Immature natural killer cell (primary cell): ENCODE measurements at regions not wholly inside any gene's neighbourhood (a gene's known extent, or its start where the extent isn't known, plus 50 kb on each side); places are given as distances from the start of the nearest gene placed in this dataset.
"Not testable (repeated sequence)": the region's sequence is repeated elsewhere in the genome, so short reads cannot be mapped to it uniquely, and the experiment has no call there.

ENCODE experiments used
- DNase-seq, 3 donors: peaks; one replicate each; pipeline ENCODE4 v3.0.0; 2022; ENCODE audit warnings: mixed read lengths in 1 of 3
- H3K27ac Mint-ChIP-seq, 6 donors: one replicate each; pipeline ENCODE4 v1.8.0; 2020; ENCODE audit warnings: mixed read lengths in 6 of 6, mild to moderate bottlenecking in 5 of 6, inconsistent platforms in 4 of 6, moderate library complexity in 3 of 6
- H3K27me3 Mint-ChIP-seq, 3 donors: one replicate each; pipeline ENCODE4 v1.8.0; 2020 to 2021; ENCODE audit warnings: low read depth in 3 of 3, mild to moderate bottlenecking in 3 of 3, mixed read lengths in 3 of 3, moderate library complexity in 3 of 3, inconsistent platforms in 1 of 3
- H3K36me3 Mint-ChIP-seq, 3 donors: one replicate each; pipeline ENCODE4 v1.8.0; 2020; ENCODE audit warnings: mixed read lengths in 3 of 3, inconsistent platforms in 2 of 3, mild to moderate bottlenecking in 2 of 3
- H3K4me1 Mint-ChIP-seq, 2 donors: one replicate each; pipeline ENCODE4 v1.8.0; 2020; ENCODE audit warnings: inconsistent platforms in 2 of 2, mild to moderate bottlenecking in 2 of 2, mixed read lengths in 2 of 2, moderate library complexity in 1 of 2
- H3K4me3 Mint-ChIP-seq, 5 donors: one replicate each; pipeline ENCODE4 v1.8.0; 2020; ENCODE audit warnings: mild to moderate bottlenecking in 5 of 5, mixed read lengths in 5 of 5, inconsistent platforms in 3 of 5, moderate library complexity in 3 of 5
- H3K9me3 Mint-ChIP-seq, 6 donors: one replicate each; pipeline ENCODE4 v1.8.0; 2020; ENCODE audit warnings: mild to moderate bottlenecking in 6 of 6, mixed read lengths in 6 of 6, inconsistent platforms in 4 of 6, moderate library complexity in 3 of 6

GRCh38 chr6:164690702-164691500 lies 618.5 kb downstream of the C6orf118 start:
- H3K4me3 Mint-ChIP-seq, result no peak overlapping the region
- peaks cover 0 to 32% (median 11%) of the 10 kb centered on the region in 6 donors for H3K9me3 Mint-ChIP-seq
- no peak overlapping the region for H3K27ac Mint-ChIP-seq
- H3K36me3 Mint-ChIP-seq, result no peaks in the 10 kb centered on the region
- DNase-seq, result no peak
- H3K4me1 Mint-ChIP-seq, result no peaks in the 10 kb centered on the region
- H3K27me3 Mint-ChIP-seq, result peaks cover 0 to 1% (median 0%) of the 10 kb centered on the region in 3 donors

DNA sequence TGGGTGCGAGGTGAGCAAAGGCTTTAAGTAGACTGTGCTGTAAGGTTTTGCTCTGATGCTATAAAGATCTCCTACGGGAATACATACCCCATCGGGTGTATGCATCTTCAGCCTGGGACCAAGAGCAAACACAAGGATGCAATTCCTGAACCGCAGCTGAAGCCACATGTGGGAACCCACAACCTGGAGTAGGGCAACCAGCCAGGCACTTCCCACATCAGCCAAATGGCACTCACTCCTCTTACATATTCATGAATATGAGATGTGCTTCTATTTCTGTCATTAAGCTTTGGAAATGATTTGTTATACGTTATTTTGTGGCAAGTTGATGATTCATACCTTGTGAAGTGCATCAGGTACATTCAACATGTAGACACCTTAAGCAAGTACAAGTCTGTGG lies 619.2 kb downstream of the C6orf118 start:
- Mint-ChIP-seq H3K9me3 (peaks cover 2 to 29% (median 9%) of the 10 kb centered on the region in 6 donors), H3K4me1 (no peaks in the 10 kb centered on the region), H3K36me3 (no peaks in the 10 kb centered on the region)

GRCh38 chr6:164665328-164665727 lies 644.1 kb downstream of the C6orf118 start:
- peaks cover 7 to 36% (median 16%) of the 10 kb centered on the region in 6 donors for H3K9me3 Mint-ChIP-seq
- no peaks in the 10 kb centered on the region for H3K27me3 Mint-ChIP-seq
- no peak for DNase-seq
- no peaks in the 10 kb centered on the region for H3K36me3 Mint-ChIP-seq
- H3K27ac Mint-ChIP-seq, result no peak overlapping the region
- no peak overlapping the region for H3K4me3 Mint-ChIP-seq
- no peaks in the 10 kb centered on the region for H3K4me1 Mint-ChIP-seq

More for the DNA sequence above, 619.2 kb downstream of the C6orf118 start:
- DNase-seq, result no peak
- Mint-ChIP-seq H3K4me3 (no peak overlapping the region), H3K27me3 (no peaks in the 10 kb centered on the region), H3K27ac (no peak overlapping the region)

- no peaks in the 10 kb centered on the region for H3K36me3 Mint-ChIP-seq
- no peak overlapping the region for H3K4me3 Mint-ChIP-seq
These were observed 645.8 kb downstream of the C6orf118 start for GRCh38 chr6:164663634-164664033.

DNA sequence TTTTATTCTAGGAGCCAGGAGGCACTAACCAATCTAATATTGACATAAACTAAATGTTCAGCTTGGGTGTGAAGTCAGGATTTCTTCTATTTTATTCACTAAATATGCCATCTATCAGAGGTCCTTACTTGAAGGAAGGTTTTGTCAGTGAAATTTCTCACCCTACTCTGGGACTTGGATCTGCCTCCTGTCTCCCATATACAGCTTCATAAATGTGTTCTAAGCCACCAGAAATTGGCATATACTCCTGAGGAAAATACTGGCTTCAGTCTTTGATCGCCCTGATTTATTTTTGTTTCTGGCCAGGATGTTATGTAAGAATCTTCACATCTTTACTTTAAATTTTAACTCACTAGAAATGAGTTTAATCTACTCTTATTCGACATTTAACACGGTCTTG lies 647.7 kb downstream of the C6orf118 start:
- Mint-ChIP-seq H3K4me1 (no peaks in the 10 kb centered on the region), H3K9me3 (peaks cover 7 to 39% (median 22%) of the 10 kb centered on the region in 6 donors), H3K27ac (no peak overlapping the region)

More at GRCh38 chr6:164663634-164664033, 645.8 kb downstream of the C6orf118 start:
- Mint-ChIP-seq H3K27ac (no peak overlapping the region), H3K27me3 (no peaks in the 10 kb centered on the region), H3K4me1 (no peaks in the 10 kb centered on the region), H3K9me3 (peaks cover 8 to 37% (median 15%) of the 10 kb centered on the region in 6 donors)
- DNase-seq, result no peak

GRCh38 chr6:164660781-164661180 lies 648.6 kb downstream of the C6orf118 start:
- DNase-seq, result no peak
- Mint-ChIP-seq H3K4me3 (no peak overlapping the region), H3K27me3 (no peaks in the 10 kb centered on the region), H3K4me1 (no peaks in the 10 kb centered on the region), H3K27ac (no peak overlapping the region), H3K9me3 (peaks cover 9 to 40% (median 24%) of the 10 kb centered on the region in 6 donors), H3K36me3 (no peaks in the 10 kb centered on the region)

More for the DNA sequence above, 647.7 kb downstream of the C6orf118 start:
- Mint-ChIP-seq H3K27me3 (no peaks in the 10 kb centered on the region), H3K36me3 (no peaks in the 10 kb centered on the region), H3K4me3 (no peak overlapping the region)
- no peak for DNase-seq

- Mint-ChIP-seq H3K4me1 (no peaks in the 10 kb centered on the region), H3K27me3 (no peaks in the 10 kb centered on the region), H3K36me3 (no peaks in the 10 kb centered on the region), H3K9me3 (peaks cover 8 to 37% (median 16%) of the 10 kb centered on the region in 6 donors), H3K4me3 (no peak overlapping the region), H3K27ac (no peak overlapping the region)
- no peak for DNase-seq
These were observed 668.4 kb downstream of the C6orf118 start for GRCh38 chr6:164640956-164641355.

DNA sequence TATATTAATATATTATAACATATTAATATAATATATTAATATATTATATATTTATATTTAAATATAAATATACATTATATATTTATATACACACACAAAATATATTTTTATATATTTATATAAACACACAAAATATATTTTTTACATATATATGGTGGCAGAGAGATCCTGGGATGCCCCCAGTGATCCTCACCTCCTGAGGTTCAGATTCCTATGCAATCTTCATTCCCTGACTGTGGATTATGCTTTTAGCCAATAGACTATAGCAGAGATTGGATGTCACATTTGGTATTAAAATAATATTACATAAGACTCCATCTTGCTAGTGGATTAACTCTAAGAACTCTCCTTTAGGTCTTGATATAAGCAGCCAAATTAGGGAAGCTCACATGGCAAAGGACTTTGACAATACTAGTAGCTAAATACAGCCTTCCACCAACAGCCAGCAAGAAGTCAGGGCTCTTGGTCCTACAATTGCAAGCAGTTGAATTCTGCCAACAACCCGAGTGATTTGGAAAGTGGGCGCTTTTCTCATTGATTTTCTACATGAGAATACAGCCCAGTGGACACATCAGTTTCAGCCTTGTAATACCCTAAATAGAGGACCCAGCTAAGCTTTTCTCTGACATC lies 681.0 kb downstream of the C6orf118 start:
- Mint-ChIP-seq H3K36me3 (no peaks in the 10 kb centered on the region), H3K27ac (no peak overlapping the region), H3K9me3 (peaks cover 0 to 20% (median 8%) of the 10 kb centered on the region in 6 donors), H3K4me1 (no peaks in the 10 kb centered on the region), H3K4me3 (no peak overlapping the region), H3K27me3 (peaks cover 0 to 1% (median 0%) of the 10 kb centered on the region in 3 donors)
- DNase-seq, result no peak

DNA sequence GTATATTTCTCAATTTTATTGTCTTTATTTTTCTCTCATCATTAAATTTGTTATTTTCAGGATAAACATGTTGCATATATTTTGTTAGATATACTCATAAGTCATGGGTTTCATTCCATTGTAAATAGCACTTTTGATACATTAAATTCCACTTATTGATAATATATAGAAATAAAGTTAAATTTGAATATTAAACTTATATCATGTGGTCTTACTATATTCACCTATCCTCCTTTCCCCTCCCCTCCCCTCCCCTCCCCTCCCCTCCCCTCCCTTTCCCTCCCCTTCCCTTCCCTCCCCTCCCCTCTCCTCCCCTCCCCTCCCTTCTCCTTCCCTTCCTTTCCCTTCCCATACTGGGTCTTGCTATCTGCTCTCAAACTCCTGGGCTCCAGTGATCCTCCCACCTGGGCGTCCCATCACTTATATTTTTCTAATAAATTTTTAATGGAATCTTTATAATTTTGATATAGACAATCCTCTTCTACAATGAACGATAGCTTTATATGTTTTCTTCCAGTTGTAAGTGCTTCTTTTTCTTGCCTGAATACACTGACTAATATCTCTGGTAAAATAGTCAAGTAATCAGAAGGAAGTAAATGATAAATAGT lies 692.4 kb downstream of the C6orf118 start:
- Mint-ChIP-seq H3K4me3 (no peak overlapping the region), H3K4me1 (no peaks in the 10 kb centered on the region), H3K9me3 (peaks cover 5 to 46% (median 17%) of the 10 kb centered on the region in 6 donors), H3K27me3 (no peaks in the 10 kb centered on the region), H3K27ac (no peak overlapping the region), H3K36me3 (no peaks in the 10 kb centered on the region)
- DNase-seq, result no peak

- H3K36me3 Mint-ChIP-seq, result no peaks in the 10 kb centered on the region
- H3K27ac Mint-ChIP-seq, result no peak overlapping the region
- H3K27me3 Mint-ChIP-seq, result no peaks in the 10 kb centered on the region
- no peak overlapping the region for H3K4me3 Mint-ChIP-seq
- no peak for DNase-seq
- no peaks in the 10 kb centered on the region for H3K4me1 Mint-ChIP-seq
- peaks cover 2 to 29% (median 14%) of the 10 kb centered on the region in 6 donors for H3K9me3 Mint-ChIP-seq
These were observed 696.7 kb downstream of the C6orf118 start for GRCh38 chr6:164612751-164613150.

DNA sequence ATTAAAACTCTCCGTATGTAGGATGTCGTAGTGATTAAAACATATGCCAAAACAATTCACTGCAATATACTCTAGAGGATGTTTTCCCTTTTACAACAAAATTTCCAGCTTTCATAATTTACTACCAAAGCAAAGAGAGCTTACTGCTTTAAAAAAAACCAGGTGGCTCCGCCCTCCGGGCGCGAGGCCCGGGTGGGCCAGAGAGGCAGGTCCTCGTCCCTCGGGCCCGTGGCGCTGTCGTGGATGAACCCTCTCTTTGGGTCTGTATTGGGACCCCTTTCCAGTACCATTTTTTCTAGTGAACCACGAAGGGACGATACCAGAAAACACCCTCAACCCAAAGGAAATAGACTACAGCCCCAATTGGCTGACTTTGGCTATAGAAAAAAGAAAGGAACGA lies 698.5 kb downstream of the C6orf118 start:
- not testable (repeated sequence) for H3K4me1 Mint-ChIP-seq, H3K27ac Mint-ChIP-seq, DNase-seq, H3K36me3 Mint-ChIP-seq, H3K4me3 Mint-ChIP-seq, H3K27me3 Mint-ChIP-seq
- H3K9me3 Mint-ChIP-seq, result peaks cover 2 to 30% (median 11%) of the 10 kb centered on the region in 6 donors

GRCh38 chr6:164602415-164602814 lies 707.0 kb downstream of the C6orf118 start:
- DNase-seq, H3K4me1 Mint-ChIP-seq, H3K36me3 Mint-ChIP-seq, H3K4me3 Mint-ChIP-seq, H3K27ac Mint-ChIP-seq, H3K27me3 Mint-ChIP-seq: not testable (repeated sequence)
- H3K9me3 Mint-ChIP-seq, result peaks cover 4 to 19% (median 7%) of the 10 kb centered on the region in 6 donors

DNA sequence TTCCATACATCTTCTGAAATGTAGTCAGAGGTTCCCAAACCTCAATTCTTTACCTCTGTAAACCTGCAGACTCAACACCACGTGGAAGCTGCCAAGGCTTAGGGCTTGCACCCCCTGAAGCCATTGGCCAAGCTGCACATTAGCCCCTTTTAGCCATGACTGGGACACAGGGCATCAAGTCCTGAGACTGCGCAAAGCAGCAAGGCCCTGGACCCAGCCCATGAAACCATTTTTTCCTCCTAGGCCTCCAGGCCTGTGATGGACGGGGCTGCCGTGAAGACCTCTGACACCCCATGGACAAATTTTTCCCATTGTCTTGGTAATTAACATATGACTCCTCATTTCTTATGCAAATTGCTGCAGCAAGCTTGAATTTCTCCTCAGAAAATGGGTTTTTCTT lies 727.8 kb downstream of the C6orf118 start:
- H3K36me3 Mint-ChIP-seq, result no peaks in the 10 kb centered on the region
- peaks cover 3 to 22% (median 11%) of the 10 kb centered on the region in 6 donors for H3K9me3 Mint-ChIP-seq
- H3K27me3 Mint-ChIP-seq, result no peaks in the 10 kb centered on the region
- DNase-seq, result no peak
- no peak overlapping the region for H3K27ac Mint-ChIP-seq
- no peak overlapping the region for H3K4me3 Mint-ChIP-seq
- H3K4me1 Mint-ChIP-seq, result no peaks in the 10 kb centered on the region

GRCh38 chr6:164579035-164579434 lies 730.4 kb downstream of the C6orf118 start:
- no peak for DNase-seq
- H3K27me3 Mint-ChIP-seq, result peaks cover 0 to 1% (median 0%) of the 10 kb centered on the region in 3 donors
- no peaks in the 10 kb centered on the region for H3K4me1 Mint-ChIP-seq
- no peak overlapping the region for H3K4me3 Mint-ChIP-seq
- H3K27ac Mint-ChIP-seq, result no peak overlapping the region
- H3K36me3 Mint-ChIP-seq, result no peaks in the 10 kb centered on the region
- peaks cover 10 to 40% (median 13%) of the 10 kb centered on the region in 6 donors for H3K9me3 Mint-ChIP-seq
